Adrenal gland (tissue), 9 donors: ENCODE measurements at regions not wholly inside any gene's neighbourhood (a gene's known extent, or its start where the extent isn't known, plus 50 kb on each side); places are given as distances from the start of the nearest gene placed in this dataset.

Experiments used
- DNase-seq, 7 donors: peaks; one replicate each; pipeline ENCODE4 v3.0.0-alpha.2; 2019 to 2020
- H3K27ac ChIP-seq, 5 donors: fragments of 200-600 bp; sonication (generic) in 4 of 5; 1 replicate in 3 of 5; 2 replicates in 2 of 5; pipeline versions ENCODE4 v1.5.1 to v1.8.0; 2016 to 2020; ENCODE audit warnings: mild to moderate bottlenecking in 1 of 5
- H3K27me3 ChIP-seq: fragments of 200-600 bp; 2 replicates; pipeline ENCODE4 v1.8.0; 2021
- H3K36me3 ChIP-seq, 2 donors: fragments of 200-600 bp; replicated peaks in 1 of 2; 1 replicate in 1 of 2; 2 replicates in 1 of 2; pipeline versions ENCODE4 v1.5.1 to v1.8.0; 2018 to 2022
- H3K4me1 ChIP-seq, 2 donors: fragments of 200-600 bp; replicated peaks in 1 of 2; 1 replicate in 1 of 2; 2 replicates in 1 of 2; pipeline versions ENCODE4 v1.5.1 to v1.8.0; 2018 to 2021
- H3K4me3 ChIP-seq, 4 donors: fragments of 200-600 bp; sonication (generic) in 3 of 4; one replicate each; pipeline ENCODE4 v1.5.1; 2016 to 2018
- H3K9me3 ChIP-seq, 3 donors: fragments of 200-600 bp; sonication (generic) in 1 of 3; replicated peaks in 1 of 3; 1 replicate in 2 of 3; 2 replicates in 1 of 3; pipeline versions ENCODE4 v1.5.1 to v1.8.0; 2016 to 2021
- CTCF ChIP-seq, 6 experiments: fragments of 450-650 bp in 4 of 6; fragments of 200-600 bp in 2 of 6; sonication (generic) in 1 of 6; IDR thresholded peaks; 1 replicate in 5 of 6; 2 replicates in 1 of 6; pipeline versions ENCODE4 v1.5.1 to v1.8.0; 2016 to 2021; ENCODE audit warnings: antibody characterized with exemption in 6 of 6, mild to moderate bottlenecking in 2 of 6, moderate library complexity in 1 of 6
- POLR2A ChIP-seq, 2 donors: fragments of 450-650 bp; IDR thresholded peaks; one replicate each; pipeline ENCODE4 v1.6.1; 2017; ENCODE audit warnings: antibody characterized with exemption in 2 of 2, mild to moderate bottlenecking in 2 of 2, moderate library complexity in 1 of 2
- WGBS, 4 donors: extraction: QIAGEN DNeasy Blood & Tissue Kit in 2 of 4; methylation state at CpG; one replicate each; pipeline versions ENCODE4 v1.1.5 to v1.1.7; 2013 to 2017; 5-methylcytosine and 5-hydroxymethylcytosine counted together
- intact Hi-C, 2 donors: fragments of 100-400 bp; cut with DNase I; formaldehyde crosslinking; loops; one replicate each; pipeline versions ENCODE4 v1.14.1 to v1.15.0; 2022 to 2023
- donor health status: healthy with polysubstance abuse.
- donor health status: Bipolar disorder and iron deficiency.
- donor health status: DM: yes; HTN: yes; CAD: no.
- donor health status: DM: no; HTN: no; CAD: no.
- donor health status: DM: no; HTN: no; CAD: no.

- TF ChIP-seq POLR2A (IDR thresholded peaks at IDR 0.05) (no peak), CTCF (IDR thresholded peaks at IDR 0.05) (no peak)
- H3K4me3 ChIP-seq: no peak overlapping the region
Observed at GRCh38 chr9:115880221-115880885, 273.2 kb upstream of the PAPPA start.

DNA sequence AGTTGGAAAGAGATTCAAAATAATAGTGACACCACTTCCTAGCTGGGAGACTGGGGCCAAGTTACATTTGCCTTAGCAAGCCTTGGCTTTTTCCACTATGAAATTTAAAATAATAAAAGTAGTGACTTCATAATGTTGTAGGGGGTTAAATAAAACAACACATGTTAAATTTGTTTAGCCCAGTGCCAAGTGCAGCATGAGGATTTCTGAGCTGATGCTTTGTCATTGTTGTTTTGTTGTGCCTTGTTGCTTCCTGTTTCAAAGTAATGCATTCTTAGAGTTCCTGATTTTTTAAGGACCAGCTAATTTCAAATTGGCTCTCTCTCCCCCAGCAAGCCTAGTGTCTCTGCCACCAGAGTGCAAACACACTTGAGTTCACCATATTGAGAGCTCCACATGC lies 270.7 kb upstream of the PAPPA start:
- TF ChIP-seq CTCF (IDR thresholded peaks at IDR 0.05): no peak
- TF ChIP-seq POLR2A (IDR thresholded peaks at IDR 0.05): no peak

More at GRCh38 chr9:115880221-115880885, 273.2 kb upstream of the PAPPA start:
- H3K4me1 ChIP-seq: no peaks in the 10 kb centered on the region
- H3K36me3 ChIP-seq: no peaks in the 10 kb centered on the region
- intact Hi-C loops: no loop called here
- H3K27me3 ChIP-seq: no peaks in the 10 kb centered on the region
- no peaks in the 10 kb centered on the region for H3K9me3 ChIP-seq
- DNase-seq: no peak
- no peak overlapping the region for H3K27ac ChIP-seq
- WGBS, 4 donors: 59 to 76% (median 65%) methylated on average over 5 of the region's 5 CpGs

GRCh38 chr9:115883467-115884329 lies 269.9 kb upstream of the PAPPA start:
- Histone ChIP-seq H3K36me3 (no peaks in the 10 kb centered on the region), H3K27me3 (no peaks in the 10 kb centered on the region), H3K4me1 (no peaks in the 10 kb centered on the region), H3K9me3 (no peaks in the 10 kb centered on the region), H3K27ac (no peak overlapping the region), H3K4me3 (no peak overlapping the region)
- TF ChIP-seq CTCF (IDR thresholded peaks at IDR 0.05) (peak; percentile 6 to 47 (median 26)), POLR2A (IDR thresholded peaks at IDR 0.05) (no peak)
- intact Hi-C loops: no loop called here
- DNase-seq: peak in 2 of 7 donors; percentile 2 to 15
- 13 to 54% (median 23%) methylated on average over 2 to 5 of the region's 5 CpGs for WGBS, 4 donors

More for the DNA sequence above, 270.7 kb upstream of the PAPPA start:
- no peaks in the 10 kb centered on the region for H3K27me3 ChIP-seq
- no peak overlapping the region for H3K27ac ChIP-seq
- H3K4me1 ChIP-seq: no peaks in the 10 kb centered on the region
- H3K36me3 ChIP-seq: no peaks in the 10 kb centered on the region
- H3K4me3 ChIP-seq: no peak overlapping the region
- no peaks in the 10 kb centered on the region for H3K9me3 ChIP-seq
- intact Hi-C loops: no loop called here
- DNase-seq: no peak

- no peaks in the 10 kb centered on the region for H3K27me3 ChIP-seq
- TF ChIP-seq CTCF (IDR thresholded peaks at IDR 0.05) (no peak), POLR2A (IDR thresholded peaks at IDR 0.05) (no peak)
- intact Hi-C loops: no loop called here
- no peaks in the 10 kb centered on the region for H3K36me3 ChIP-seq
- H3K9me3 ChIP-seq: no peaks in the 10 kb centered on the region
- H3K4me1 ChIP-seq: no peaks in the 10 kb centered on the region
- DNase-seq: no peak
- no peak overlapping the region for H3K4me3 ChIP-seq
- H3K27ac ChIP-seq: no peak overlapping the region
- 45 to 50% (median 48%) methylated on average over 2 of the region's 2 CpGs for whole genome bisulfite sequencing, 4 donors
Observed at GRCh38 chr9:115884846-115885245, 268.7 kb upstream of the PAPPA start.
